Hematopoietic multipotent progenitor cell treated with erythropoietin and hydrocortisone succinate and interleukin-3 and kit ligand, for 6 days (in vitro differentiated cells): ENCODE measurements at regions not wholly inside any gene's neighbourhood (a gene's known extent, or its start where the extent isn't known, plus 50 kb on each side); places are given as distances from the start of the nearest gene placed in this dataset.
"Not testable (repeated sequence)": the region's sequence is repeated elsewhere in the genome, so short reads cannot be mapped to it uniquely, and the experiment has no call there.

ENCODE experiments used
- DNase-seq: peaks from one replicate; pipeline ENCODE4 v3.0.0-alpha.2; 2015

DNA sequence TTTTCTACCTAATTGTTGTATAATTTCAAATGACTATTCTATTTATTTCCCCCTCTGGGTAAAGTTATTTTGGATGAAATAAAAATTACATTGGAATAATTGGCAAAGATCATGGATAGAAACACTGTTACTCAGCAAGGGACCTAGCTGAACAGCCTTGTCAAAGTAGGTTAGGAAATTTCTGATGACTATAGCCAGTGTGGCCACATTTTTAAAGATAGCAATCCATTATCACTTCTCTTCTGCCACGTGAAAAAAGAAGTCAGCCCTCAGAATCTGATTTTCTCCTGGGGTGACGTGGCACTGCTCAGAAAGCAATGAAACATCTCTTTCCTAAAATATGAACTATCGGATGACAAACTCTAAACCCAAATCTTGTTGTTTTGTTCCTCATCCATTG, 784.2 kb upstream of the RIOK2 start:
- no peak for DNase-seq

DNA sequence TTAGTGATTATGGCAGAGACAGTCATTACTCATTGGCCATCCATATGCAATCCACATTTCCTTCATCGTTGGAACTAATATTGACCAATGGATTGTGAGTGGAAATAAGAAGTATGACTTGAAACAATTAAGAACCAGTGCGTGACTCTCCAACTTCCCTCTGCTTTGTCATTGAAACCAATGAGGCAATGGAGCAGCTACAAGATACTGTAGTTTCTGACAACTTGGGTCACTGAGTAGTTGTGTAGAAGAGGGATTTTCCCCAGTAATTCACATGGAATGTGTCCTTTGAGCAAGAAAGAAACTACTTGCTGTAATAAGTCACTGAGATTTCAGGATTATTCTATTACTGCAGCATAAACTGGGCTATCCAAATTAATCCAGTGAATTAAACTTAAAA, 785.3 kb upstream of the RIOK2 start:
- DNase-seq, result no peak

DNA sequence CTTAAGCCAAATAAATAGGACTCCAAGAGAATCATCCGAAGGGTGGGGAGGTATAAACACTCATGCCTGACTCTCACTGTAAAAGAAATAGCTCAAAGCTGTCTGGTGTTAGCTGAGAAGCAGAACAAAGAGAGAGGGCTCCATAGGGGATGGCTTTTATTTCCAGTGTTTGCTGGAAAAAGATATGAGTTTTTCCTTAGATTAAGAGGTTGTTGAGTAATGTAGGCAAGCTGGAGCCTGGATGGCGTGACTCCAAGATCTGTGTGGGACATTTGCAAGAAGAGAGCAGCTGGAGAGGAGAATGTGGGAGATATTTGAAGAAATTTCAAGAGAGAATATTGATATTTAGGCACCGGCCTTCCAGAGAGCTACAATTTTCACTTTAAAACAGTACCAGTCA, 793.7 kb upstream of the RGMB start:
- no peak for DNase-seq

DNA sequence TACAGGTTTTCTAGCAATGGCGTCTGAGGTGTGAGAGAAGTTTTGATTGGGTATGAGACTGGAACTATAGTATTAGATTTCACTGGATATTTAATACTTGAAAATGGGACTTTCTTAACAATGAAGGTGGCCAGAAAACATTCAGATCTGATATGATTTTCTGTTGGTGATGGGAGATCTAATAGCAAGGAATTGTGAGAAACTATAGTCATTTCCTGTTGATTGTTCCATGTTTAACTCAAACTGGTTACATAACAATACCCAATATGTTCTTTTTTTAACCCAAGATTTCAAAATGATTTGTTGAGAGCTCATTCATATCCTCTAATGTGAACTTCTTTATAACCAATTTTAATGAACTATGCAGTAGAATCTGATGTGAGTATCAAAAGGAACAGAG, 793.2 kb upstream of the RGMB start:
- DNase-seq, result no peak

DNA sequence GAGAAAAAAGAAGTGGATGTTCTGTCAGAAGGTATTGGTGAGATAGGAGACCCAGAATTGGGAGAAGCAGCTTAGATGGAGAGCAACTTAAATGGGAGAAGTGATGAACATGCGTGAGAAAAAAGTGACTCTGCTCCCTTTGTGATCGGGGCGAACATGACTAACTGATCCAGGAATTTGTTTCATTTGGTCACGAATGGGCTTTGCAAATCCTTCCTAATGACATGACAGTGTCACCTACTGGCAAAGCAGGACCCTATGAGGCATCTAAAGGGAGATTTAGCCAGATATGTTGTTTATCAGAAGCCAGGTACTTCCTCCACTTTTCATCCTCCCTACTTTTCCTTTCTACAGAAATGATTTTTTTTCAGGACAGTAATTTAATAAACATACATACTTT, 787.4 kb upstream of the RGMB start:
- DNase-seq, result no peak

DNA sequence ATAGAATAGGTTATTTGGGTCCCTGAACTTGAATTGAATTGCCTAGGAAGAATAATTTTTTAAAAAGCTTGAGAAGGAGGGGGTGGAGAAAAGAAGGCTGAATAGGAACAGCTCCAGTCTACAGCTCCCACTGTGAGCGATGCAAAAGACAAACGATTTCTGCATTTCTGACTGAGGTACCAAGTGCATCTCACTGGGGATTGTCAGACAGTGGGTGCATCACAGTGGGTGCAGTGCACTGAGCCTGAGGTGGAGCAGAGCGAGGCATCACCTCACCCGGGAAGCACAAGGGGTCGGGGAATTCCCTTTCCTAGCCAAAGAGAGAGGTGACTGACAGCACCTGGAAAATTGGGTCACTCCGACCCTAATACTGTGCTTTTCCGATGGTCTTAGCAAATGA, 782.2 kb upstream of the RGMB start:
- no peak for DNase-seq

DNA sequence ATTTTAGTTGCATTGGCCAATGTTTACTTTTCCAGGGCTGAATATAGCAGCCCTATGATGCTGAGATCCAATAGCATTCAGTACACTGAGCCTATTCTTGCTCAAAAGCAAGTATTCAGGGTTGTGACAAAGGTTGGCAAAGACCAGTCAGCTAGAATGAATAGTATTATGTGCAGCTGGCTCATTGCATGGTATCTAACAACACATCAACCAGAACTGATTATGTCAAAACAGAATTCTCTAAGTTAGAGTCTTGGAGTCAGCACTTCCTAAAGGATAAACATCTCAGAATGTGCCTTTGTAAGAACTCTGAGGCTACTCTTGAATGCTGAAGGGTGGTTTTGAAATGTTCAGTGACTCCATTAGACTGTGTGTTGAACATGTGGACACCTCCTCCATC, 774.5 kb upstream of the RGMB start:
- DNase-seq, result no peak

DNA sequence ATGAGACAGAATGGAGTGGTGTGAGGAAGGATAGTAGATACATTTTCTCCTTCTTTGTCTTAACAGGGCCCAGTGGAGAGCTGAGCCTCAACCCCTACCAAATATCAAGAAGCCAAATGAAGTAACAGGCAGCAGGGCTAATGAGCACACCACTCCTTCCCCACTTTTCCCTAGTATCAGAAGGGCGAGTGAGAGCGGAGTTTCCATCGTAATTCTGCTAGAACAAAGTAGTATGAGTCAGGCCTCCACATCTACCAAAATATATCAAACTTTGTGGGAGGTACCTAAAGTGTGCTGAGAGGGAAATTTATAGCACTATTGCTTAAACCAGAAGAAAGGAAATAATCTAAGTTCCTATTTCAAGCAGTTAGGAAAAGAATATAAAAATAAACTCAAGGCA, 769.0 kb upstream of the RGMB start:
- no peak for DNase-seq

DNA sequence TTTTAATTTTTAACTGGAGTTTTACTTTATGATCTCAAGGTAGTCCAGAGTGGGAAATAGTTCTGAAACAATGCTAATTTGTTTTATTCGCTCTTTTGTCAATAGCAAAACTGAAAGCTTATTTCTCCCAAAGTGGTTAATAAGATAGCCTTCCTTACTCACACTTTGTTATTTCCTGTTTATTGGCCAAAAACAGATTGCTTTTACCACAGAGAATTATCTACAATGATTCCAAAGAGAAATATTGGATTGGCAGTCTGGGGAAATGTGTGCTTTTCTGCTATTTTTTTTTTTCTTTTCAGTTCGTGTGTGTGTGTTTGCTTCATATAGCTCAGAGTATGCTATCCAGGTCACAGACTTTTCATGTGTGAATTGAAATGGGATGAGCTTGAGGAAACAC, 756.7 kb upstream of the RGMB start:
- no peak for DNase-seq

DNA sequence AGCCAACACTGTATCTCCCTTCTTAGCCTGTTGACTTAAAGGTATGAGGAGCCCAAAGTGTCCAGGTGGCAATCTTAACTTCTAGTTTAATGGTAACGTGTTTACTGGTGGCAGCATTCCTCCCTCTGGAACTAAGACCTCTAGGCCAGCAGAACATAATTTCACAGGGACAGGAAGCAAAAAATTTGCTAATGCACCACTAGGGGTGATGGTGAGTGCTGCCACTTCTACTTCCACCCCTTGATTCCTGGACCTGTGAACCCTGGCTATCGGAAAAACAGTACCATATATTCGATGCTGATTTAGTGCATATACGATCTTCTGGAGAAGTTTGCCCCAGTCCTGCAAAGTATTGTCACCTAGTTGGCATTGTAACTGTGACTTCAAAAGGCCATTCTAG, 743.2 kb upstream of the RGMB start:
- DNase-seq, result not testable (repeated sequence)

DNA sequence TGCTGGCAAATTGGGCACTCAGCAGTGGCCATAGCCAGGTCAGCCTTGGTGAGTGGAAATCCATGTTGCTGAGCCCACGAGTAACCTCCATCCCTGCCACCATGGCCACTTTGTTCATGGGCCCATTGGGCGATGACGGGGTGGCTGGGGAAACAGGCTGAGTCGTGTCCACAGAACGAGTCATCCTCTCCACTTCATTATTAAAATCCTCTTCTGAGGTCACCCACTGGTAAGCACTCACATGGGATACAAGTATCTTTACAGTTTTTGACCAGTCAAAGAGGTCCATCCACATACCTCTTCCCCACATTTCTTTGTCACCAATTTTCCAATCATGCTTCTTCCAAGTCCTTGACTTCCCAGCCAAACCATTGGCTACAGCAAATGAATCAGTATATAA, 742.4 kb upstream of the RGMB start:
- not testable (repeated sequence) for DNase-seq

DNA sequence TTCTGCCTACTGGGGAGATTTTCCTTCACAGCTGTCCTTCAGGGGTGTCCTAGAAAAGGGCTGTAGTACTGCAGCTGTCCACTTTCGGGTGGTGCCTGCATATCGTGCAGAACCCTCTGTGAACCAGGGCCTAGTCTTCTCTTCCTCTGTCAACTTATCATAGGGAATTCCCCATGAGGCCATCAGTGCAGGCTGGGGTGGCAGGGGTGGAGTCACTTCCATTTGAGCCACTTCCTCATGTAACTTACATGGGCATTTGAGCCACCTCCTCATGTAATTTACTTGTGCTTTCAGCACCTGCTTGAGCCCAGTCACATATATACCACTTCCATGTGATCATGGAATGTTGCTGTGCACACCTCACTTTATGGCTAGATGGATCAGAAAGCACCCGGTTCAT, 742.0 kb upstream of the RGMB start:
- no peak for DNase-seq

DNA sequence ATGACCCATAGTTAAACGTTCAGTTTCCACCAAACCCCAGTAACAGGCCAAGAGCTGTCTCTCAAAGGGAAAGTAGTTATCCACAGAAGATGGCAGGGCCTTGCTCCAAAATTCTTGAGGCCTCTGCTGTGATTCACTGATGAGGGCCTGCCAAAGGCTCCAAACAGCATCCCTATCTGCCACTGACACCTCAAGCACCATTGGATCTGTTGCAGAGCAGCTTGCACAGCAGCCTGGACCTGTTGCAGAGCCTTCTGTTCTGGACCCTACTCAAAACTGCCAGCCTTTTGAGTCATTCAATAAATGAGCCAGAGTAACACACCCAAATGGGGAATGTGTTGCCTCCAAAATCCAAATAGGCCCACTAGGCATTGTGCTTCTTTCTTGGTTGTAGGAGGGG, 741.5 kb upstream of the RGMB start:
- no peak for DNase-seq

DNA sequence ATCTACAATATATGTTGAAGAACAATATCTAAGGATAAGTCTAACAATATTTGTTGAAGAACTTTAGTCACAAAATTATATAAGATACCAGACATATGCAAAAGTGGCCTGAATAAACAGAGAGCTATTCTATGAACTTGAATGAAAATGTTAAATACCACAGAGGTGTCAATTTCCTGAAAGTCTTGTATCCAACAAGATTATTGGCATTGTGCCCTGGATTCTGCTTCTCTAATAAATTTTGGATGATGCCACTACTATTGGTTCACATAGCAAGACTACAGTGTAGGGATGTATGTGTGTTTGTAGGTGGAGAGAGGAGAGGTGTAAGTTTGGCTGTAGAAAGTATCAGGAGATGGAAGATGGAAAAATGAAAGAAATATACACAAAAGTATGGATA, 731.8 kb upstream of the RGMB start:
- no peak for DNase-seq

DNA sequence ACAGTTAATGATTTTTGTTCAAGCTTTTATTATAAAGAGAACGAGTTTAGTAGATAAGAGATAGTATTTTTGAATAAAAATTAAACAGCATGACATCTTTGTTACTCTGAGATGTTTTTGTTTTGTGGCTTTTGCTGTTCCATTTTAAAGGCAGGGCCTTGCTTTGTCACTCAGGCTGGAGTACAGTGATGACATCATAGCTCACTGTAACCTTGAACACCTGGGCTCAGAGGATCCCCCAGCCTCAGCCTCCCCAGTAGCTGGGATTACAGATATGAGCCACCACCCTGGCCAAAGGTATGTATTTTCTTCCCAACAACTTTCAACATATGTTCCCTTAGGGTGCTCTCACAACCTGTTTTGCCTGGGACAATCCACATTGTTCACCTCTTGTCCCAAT, 730.9 kb upstream of the RGMB start:
- no peak for DNase-seq

DNA sequence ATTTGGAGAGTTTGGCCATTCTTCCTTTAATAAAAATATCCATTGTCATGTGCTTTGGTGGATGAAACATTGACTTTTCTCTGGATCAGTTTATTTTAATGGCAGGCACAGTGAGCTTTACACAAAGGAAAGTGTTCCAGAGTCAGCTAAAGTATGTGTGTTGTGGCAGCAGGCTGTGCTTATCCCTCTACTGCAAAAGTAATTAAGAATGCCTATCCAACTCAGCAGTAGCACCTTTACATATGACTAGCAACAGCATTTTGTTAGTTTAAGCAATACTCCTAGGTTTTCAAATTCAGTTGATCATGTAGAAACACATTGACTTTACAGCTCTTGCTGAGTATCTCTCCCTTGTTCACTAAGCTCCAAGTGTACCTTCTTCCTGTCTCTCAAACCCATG, 730.5 kb upstream of the RGMB start:
- no peak for DNase-seq

DNA sequence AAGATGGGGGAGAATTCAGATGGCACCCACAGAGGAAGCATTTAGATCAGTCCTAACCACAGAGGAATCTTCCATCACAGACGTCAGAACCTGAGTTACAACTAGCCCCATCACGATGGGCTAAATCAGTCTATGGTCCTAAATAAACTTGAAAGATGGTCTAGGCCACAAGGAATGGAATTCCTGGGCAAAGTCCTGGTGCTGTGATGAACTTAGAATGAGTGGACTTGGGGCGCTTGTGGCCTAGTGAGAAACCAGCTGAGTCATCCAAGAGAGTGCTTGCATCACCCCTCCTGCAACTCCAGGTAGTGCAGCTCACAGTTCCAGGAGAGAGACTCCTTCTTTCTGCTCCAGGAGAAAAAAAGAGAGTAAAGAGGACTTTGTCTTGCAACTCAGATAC, 722.9 kb upstream of the RGMB start:
- no peak for DNase-seq

DNA sequence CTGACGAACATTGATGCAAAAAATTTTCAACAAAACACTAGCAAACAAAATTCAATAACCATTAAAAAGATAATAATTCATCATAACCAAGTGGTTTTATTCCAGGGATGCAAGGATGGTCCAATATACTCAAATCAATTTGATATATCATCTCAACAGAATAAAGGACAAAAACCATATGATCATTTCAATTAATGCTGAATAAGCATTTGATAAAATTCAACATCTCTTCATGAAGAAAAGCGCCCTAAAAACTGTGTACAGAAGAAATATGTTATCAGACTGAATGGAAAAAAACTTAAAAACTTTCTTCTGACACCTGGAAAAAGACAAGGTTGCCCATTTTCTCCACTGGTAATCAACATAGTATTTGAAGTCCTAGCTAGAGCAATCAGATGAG, 720.3 kb upstream of the RGMB start:
- no peak for DNase-seq

DNA sequence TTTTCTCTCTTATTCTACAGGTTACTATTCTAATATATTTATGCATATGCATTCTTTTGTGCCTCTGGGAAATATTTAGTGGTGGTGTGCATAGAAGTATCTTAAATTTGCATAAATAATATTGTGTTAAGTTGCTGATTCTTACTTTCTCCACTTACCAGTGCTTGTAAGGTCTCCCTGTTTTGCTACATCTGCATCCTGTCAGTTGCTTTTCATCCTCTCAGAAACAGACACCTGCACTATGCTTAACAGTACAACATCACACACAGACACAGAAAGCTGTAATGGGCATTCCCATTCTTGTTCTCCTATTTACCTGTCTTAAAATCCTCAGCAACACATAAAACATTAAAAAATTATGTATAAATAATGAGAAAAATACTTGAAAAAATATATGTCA, 713.3 kb upstream of the RGMB start:
- DNase-seq, result no peak

DNA sequence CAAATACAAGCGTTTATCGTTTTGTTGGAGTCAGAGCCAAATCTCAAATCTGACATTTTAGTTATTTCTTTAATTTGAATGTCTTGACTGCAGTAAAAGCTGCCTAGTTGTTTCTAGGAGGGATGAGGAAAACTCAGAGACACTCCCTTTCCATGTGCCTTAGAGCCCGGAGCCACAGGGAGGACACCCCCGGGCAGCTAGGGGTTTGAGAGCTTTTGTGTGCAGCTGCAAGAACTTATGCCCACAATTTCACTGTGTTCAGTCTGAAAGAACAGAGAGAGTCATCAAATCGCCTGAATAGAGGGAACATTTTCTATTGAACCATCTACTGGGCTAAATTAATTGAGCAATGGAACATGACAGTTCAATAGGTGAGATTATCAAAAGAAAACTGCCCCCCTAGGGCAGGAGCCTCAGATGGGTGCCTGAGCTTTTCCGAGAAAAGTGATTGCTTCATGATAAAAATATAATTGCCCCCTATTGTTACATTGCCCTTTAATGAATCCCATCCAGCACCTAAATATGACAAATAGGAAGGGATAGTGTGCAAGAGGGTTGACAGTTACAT, 709.3 kb upstream of the RGMB start:
- DNase-seq, result no peak

DNA sequence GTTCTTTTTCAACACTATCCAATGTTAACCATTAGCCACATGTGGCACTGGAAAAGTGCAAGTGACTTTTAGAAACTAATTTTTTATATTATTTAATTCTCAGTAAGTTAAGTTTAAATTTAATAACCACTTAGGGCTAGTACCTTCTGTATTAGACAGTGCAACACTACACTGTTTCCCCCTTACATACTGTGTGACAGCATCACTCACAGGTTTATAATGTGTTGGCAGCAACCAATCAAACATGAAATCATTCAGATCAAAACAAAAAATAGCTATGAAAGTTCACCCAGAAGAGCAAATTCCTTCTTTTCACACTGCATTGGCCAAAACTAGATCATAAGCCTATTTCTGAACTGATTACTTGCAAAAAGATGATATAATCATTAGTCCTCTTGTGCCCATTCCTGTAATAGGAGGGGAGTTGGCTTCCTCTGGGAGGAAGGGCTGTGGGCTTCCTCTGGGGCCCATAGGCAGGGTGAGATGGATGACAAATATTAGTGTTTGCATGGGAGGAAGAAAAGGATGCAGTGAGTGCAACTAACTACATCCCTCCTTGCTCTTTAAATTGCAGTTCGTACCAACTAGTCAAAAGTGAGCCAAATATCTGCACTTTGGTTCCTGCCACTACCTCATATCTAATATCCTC, 708.1 kb upstream of the RGMB start:
- DNase-seq, result no peak

DNA sequence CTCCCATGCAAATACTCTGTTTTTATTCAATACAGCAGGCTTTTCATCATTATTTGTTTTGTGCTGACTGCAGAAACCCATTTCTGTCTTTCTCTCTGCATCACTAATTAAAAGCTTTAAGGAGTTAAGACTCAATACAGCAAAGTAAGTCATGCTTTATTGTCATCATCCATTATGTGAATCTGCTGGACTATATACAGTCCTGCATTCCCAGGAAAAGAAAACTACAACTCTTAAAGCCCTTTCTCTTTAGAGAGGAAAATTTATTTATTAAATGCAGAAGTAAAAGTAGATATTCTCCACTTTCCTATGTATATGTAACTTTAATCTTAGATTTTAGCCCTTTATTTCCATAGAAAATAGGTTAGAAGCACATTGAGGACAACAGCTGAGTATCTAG, 706.6 kb upstream of the RGMB start:
- no peak for DNase-seq

DNA sequence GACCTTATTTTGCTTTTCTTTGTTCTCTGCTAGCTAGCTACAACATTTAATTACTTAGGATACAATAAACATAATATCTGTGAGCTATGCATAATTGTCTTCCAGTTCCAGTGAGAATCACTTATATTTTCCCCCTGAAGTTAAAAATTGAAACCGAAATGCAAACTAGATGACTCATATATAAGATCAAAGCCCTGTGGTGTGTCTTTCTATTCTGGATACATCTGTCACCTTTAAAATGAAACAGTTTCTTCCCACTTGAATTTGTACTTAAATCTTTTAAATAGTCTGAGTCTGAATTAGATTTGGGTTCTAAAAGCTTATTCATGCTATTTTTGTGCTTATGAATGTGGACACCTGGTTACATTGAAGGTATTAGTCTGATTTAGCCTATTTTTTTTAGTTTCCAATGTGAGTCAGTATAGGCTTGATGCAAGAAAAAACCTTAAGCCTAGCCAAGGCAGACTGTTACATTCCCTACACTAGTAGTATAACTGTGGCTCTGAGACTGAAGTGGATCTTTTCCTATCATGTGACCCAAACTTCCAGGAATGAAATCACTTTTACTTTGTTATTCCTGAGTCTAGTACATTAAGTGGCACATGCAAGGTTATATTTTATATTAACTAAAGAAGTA, 703.5 kb upstream of the RGMB start:
- no peak for DNase-seq

DNA sequence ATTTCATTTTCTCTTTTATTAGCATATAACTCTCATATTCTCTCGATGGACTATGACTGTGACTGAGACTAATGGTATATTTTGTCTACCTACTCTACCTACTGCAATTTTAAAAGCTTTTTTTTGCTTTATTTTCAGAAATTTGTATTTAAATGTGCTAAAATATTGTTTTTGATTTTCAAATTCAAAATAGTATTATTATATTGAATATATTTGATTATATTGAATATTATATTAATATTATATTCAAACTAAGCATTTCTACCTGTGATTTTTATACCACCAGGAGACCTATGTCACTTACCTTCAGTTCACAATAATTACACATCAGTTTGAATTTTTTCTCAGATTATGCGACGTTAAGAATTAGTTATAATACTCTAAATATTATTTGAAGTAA, 700.5 kb upstream of the RGMB start:
- DNase-seq, result no peak

DNA sequence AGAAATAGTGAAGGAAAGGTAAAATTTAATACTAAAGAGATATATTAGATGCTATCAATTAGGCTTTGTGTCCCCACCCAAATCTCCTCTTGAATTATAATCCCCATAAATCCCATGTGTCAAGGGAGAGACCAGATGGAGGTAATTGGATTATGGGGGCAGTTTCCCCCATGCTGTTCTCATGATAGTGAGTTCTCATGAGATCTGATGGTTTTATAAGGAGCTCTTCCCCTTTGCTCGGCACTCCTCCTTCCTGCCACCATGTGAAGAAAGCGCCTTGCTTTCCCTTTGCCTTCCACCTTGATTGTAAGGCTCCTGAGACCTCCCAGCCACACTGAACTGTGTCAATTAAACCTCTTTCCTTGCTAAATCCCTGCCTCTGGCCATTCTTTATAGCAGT, 697.0 kb upstream of the RGMB start:
- no peak for DNase-seq
